ENCODE measurements at regions not wholly inside any gene's neighbourhood (a gene's known extent, or its start where the extent isn't known, plus 50 kb on each side); places are given as distances from the start of the nearest gene placed in this dataset.
A peak's percentile ranks its signal among the peaks of the same experiment; 100 is the strongest.

GRCh38 chr2:6410313-6410712 is 455.4 kb downstream of the CMPK2 start:
- no peak for DNase-seq (ENCODE audit: low read depth)

GRCh38 chr2:6412533-6413091 is 453.1 kb downstream of the CMPK2 start:
- peak; percentile 46 for DNase-seq (ENCODE audit: low read depth)

GRCh38 chr2:6417050-6417449 is 448.7 kb downstream of the CMPK2 start:
- no peak for DNase-seq (ENCODE audit: low read depth)

GRCh38 chr2:6418291-6418690 is 447.4 kb downstream of the CMPK2 start:
- no peak for DNase-seq (ENCODE audit: low read depth)

- DNase-seq (ENCODE audit: low read depth): no peak
Measured at GRCh38 chr2:6421138-6421730, 444.5 kb downstream of the CMPK2 start.

GRCh38 chr2:6421888-6422287 is 443.8 kb downstream of the CMPK2 start:
- no peak for DNase-seq (ENCODE audit: low read depth)

- DNase-seq (ENCODE audit: low read depth): no peak
Measured at GRCh38 chr2:6423157-6423556, 442.6 kb downstream of the CMPK2 start.

- no peak for DNase-seq (ENCODE audit: low read depth)
Measured at GRCh38 chr2:6423944-6424343, 441.8 kb downstream of the CMPK2 start.

GRCh38 chr2:6425032-6425431 is 440.7 kb downstream of the CMPK2 start:
- no peak for DNase-seq (ENCODE audit: low read depth)

GRCh38 chr2:6429210-6429986 is 436.3 kb downstream of the CMPK2 start:
- no peak for DNase-seq (ENCODE audit: low read depth)

GRCh38 chr2:6434438-6434837 is 431.3 kb downstream of the CMPK2 start:
- no peak for DNase-seq (ENCODE audit: low read depth)

GRCh38 chr2:6441800-6442199 is 423.9 kb downstream of the CMPK2 start:
- DNase-seq (ENCODE audit: low read depth): no peak

- no peak for DNase-seq (ENCODE audit: low read depth)
Measured at GRCh38 chr2:6442252-6442985, 423.3 kb downstream of the CMPK2 start.

GRCh38 chr2:6443061-6443823 is 422.5 kb downstream of the CMPK2 start:
- no peak for DNase-seq (ENCODE audit: low read depth)

GRCh38 chr2:6444514-6444913 is 421.2 kb downstream of the CMPK2 start:
- no peak for DNase-seq (ENCODE audit: low read depth)

GRCh38 chr2:6445156-6445555 is 420.6 kb downstream of the CMPK2 start:
- no peak for DNase-seq (ENCODE audit: low read depth)

GRCh38 chr2:6446938-6447608 is 418.6 kb downstream of the CMPK2 start:
- no peak for DNase-seq (ENCODE audit: low read depth)

GRCh38 chr2:6448893-6449292 is 416.8 kb downstream of the CMPK2 start:
- DNase-seq (ENCODE audit: low read depth): no peak

- no peak for DNase-seq (ENCODE audit: low read depth)
Measured at GRCh38 chr2:6449343-6449742, 416.4 kb downstream of the CMPK2 start.

GRCh38 chr2:6452702-6453481 is 412.8 kb downstream of the CMPK2 start:
- DNase-seq (ENCODE audit: low read depth): peak; percentile 2
